Hepatocyte (in vitro differentiated cells): ENCODE measurements at regions not wholly inside any gene's neighbourhood (a gene's known extent, or its start where the extent isn't known, plus 50 kb on each side); places are given as distances from the start of the nearest gene placed in this dataset.

Source experiments
- DNase-seq: peaks from one replicate; pipeline ENCODE4 v3.0.0-alpha.2; 2016; ENCODE audit warnings: low spot score
- H2AFZ ChIP-seq: fragments of 200-600 bp; sonication (generic); 2 replicates; pipeline ENCODE4 v1.6.0; 2016; ENCODE audit warnings: antibody characterized with exemption, mild to moderate bottlenecking
- H3K27ac ChIP-seq: fragments of 200-600 bp; sonication (generic); 2 replicates; pipeline ENCODE4 v1.5.1; 2016; ENCODE audit warnings: mild to moderate bottlenecking
- H3K27me3 ChIP-seq: fragments of 200-600 bp; sonication (generic); 2 replicates; pipeline ENCODE4 v1.6.1; 2016
- H3K36me3 ChIP-seq: fragments of 200-600 bp; sonication (generic); replicated peaks from 2 replicates; pipeline ENCODE4 v1.5.1; 2016; ENCODE audit warnings: low read depth; ENCODE audit not compliant: insufficient read depth
- H3K4me1 ChIP-seq: fragments of 200-600 bp; sonication (generic); 2 replicates; pipeline ENCODE4 v1.5.1; 2016; ENCODE audit warnings: mild to moderate bottlenecking, moderate library complexity; ENCODE audit not compliant: insufficient read depth
- H3K4me2 ChIP-seq: fragments of 200-600 bp; sonication (generic); 2 replicates; pipeline ENCODE4 v1.6.0; 2016
- H3K4me3 ChIP-seq: fragments of 200-600 bp; sonication (generic); 2 replicates; pipeline ENCODE4 v1.5.1; 2016; ENCODE audit warnings: mild to moderate bottlenecking
- H3K79me2 ChIP-seq: fragments of 200-600 bp; sonication (generic); 2 replicates; pipeline ENCODE4 v1.6.0; 2017; ENCODE audit warnings: mild to moderate bottlenecking
- H3K9me2 ChIP-seq: fragments of 200-600 bp; sonication (generic); replicated peaks from 2 replicates; pipeline ENCODE4 v1.6.0; 2017; ENCODE audit warnings: mild to moderate bottlenecking; ENCODE audit not compliant: insufficient read depth
- H3K9me3 ChIP-seq: fragments of 200-600 bp; sonication (generic); 2 replicates; pipeline ENCODE4 v1.5.1; 2016; ENCODE audit warnings: low read depth, mild to moderate bottlenecking
- H4K20me1 ChIP-seq: fragments of 200-600 bp; sonication (generic); 2 replicates; pipeline ENCODE4 v1.6.0; 2016; ENCODE audit warnings: mild to moderate bottlenecking; ENCODE audit not compliant: insufficient read depth, poor library complexity, severe bottlenecking
- CTCF ChIP-seq: fragments of 200-600 bp; sonication (generic); IDR thresholded peaks from 2 replicates; pipeline ENCODE4 v1.5.1; 2016; ENCODE audit warnings: antibody characterized with exemption, mild to moderate bottlenecking; ENCODE audit not compliant: poor library complexity
- EZH2 ChIP-seq: fragments of 200-600 bp; sonication (generic); IDR thresholded peaks from 2 replicates; pipeline ENCODE4 v1.6.1; 2016; ENCODE audit warnings: antibody characterized with exemption, mild to moderate bottlenecking, borderline replicate concordance
- EZH2phosphoT487 ChIP-seq: fragments of 200-600 bp; sonication (generic); IDR thresholded peaks from one replicate; pipeline ENCODE4 v1.6.1; 2018; ENCODE audit warnings: antibody characterized with exemption, mild to moderate bottlenecking, low read depth, moderate library complexity; ENCODE audit not compliant: unreplicated experiment, severe bottlenecking
- WGBS: methylation state at CpG from one replicate; pipeline ENCODE4 v1.1.6; 2016; ENCODE audit warnings: low lambda C conversion rate; ENCODE audit errors: missing lambda C conversion rate; 5-methylcytosine and 5-hydroxymethylcytosine counted together

DNA sequence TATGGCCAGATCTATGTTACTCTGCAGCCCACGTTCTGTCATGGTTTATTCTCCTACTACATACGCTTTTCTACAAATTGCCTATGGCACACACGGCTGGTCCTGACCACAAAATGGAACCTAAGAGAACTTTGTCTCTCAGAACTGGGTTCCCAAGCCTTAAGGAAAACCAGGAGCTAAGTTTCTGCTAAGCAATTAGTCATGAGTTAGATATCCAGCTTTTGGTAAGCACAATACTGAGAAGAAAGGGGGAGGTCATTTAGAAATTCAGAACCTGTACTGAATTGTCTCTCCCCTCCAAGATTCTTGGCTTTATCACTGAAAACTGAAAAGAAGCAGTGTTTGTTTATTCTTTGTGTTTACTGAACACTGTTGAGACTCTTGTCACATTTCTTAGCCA, 283.5 kb upstream of the TANK start:
- Histone ChIP-seq H3K4me1 (no peaks in the 10 kb centered on the region), H3K27me3 (no peaks in the 10 kb centered on the region), H3K4me2 (no peak overlapping the region), H3K9me2 (no peaks in the 10 kb centered on the region), H4K20me1 (no peaks in the 10 kb centered on the region), H2AFZ (no peak overlapping the region), H3K79me2 (no peaks in the 10 kb centered on the region), H3K36me3 (no peaks in the 10 kb centered on the region), H3K27ac (no peak overlapping the region), H3K9me3 (no peaks in the 10 kb centered on the region), H3K4me3 (no peak overlapping the region)
- TF ChIP-seq CTCF, result no peak
- no peak for TF ChIP-seq EZH2
- WGBS, result 83% methylated on average over 3 of the region's 3 CpGs
- no peak for DNase-seq

GRCh38 chr2:160878618-160879017, 281.6 kb upstream of the TANK start:
- TF ChIP-seq CTCF (no peak), EZH2 (no peak), EZH2phosphoT487 (no peak)
- Histone ChIP-seq H3K4me2 (no peak overlapping the region), H3K79me2 (no peaks in the 10 kb centered on the region)

DNA sequence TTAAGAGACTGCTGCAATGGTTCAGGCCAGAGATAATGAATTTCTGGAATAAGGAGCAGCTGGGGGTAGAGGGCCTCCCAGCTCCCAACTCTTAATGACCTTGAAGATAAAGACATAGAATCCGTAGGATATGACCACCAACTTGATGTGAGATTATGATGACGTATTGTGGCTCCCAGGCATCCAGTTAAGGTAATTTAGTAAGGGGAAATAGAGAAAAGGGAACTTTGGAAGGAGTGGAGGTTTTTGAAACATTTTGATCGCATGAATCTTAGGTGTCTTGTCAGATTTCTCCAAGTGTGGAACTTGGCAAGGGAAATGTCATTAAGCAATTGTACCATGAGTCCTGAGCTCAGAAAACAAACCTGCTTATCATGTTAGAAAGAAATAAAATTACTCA, 277.3 kb upstream of the TANK start:
- H3K79me2 ChIP-seq, result no peaks in the 10 kb centered on the region
- no peak overlapping the region for H3K4me2 ChIP-seq
- WGBS, result 81% methylated on average over 3 of the region's 3 CpGs
- no peaks in the 10 kb centered on the region for H4K20me1 ChIP-seq
- H3K36me3 ChIP-seq, result no peaks in the 10 kb centered on the region
- H3K27me3 ChIP-seq, result no peaks in the 10 kb centered on the region
- H3K27ac ChIP-seq, result no peak overlapping the region
- no peak overlapping the region for H3K4me3 ChIP-seq
- H3K9me3 ChIP-seq, result no peaks in the 10 kb centered on the region
- no peak for DNase-seq
- H3K9me2 ChIP-seq, result no peaks in the 10 kb centered on the region
- no peaks in the 10 kb centered on the region for H3K4me1 ChIP-seq
- H2AFZ ChIP-seq, result no peak overlapping the region
- TF ChIP-seq EZH2 (no peak), CTCF (no peak), EZH2phosphoT487 (no peak)

More at GRCh38 chr2:160878618-160879017, 281.6 kb upstream of the TANK start:
- no peak for DNase-seq
- Histone ChIP-seq H3K27ac (no peak overlapping the region), H3K36me3 (no peaks in the 10 kb centered on the region), H3K9me2 (no peaks in the 10 kb centered on the region), H3K27me3 (no peaks in the 10 kb centered on the region), H2AFZ (no peak overlapping the region), H4K20me1 (no peaks in the 10 kb centered on the region), H3K9me3 (no peaks in the 10 kb centered on the region), H3K4me1 (no peaks in the 10 kb centered on the region), H3K4me3 (no peak overlapping the region)

DNA sequence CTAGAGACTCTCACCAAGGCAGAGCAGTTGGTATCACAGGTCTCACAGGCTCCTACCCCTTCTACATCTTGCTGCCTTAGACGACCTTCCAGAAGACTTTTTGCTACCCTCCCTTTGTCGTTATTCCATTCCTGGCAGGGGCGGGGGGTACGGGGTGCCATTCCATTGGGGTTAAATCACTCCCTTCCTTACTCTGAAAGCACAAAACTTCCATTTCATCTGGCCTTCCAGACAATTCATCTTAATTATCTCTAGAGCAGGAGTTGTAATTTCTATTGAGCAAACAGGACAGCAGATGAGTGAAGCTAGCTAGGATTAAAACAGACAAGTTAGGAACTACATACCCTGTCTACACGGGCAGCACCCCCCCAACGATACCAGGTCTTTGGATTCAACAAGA, 276.2 kb upstream of the TANK start:
- 90% methylated on average over 6 of the region's 6 CpGs for WGBS
- no peak overlapping the region for H3K27ac ChIP-seq
- no peak for DNase-seq

More for the DNA sequence above, 276.2 kb upstream of the TANK start:
- H3K4me2 ChIP-seq, result no peak overlapping the region
- H3K27me3 ChIP-seq, result no peaks in the 10 kb centered on the region
- H3K9me3 ChIP-seq, result no peaks in the 10 kb centered on the region
- H3K4me3 ChIP-seq, result no peak overlapping the region
- no peak overlapping the region for H2AFZ ChIP-seq
- H3K36me3 ChIP-seq, result no peaks in the 10 kb centered on the region
- H3K4me1 ChIP-seq, result no peaks in the 10 kb centered on the region
- no peaks in the 10 kb centered on the region for H3K9me2 ChIP-seq
- no peaks in the 10 kb centered on the region for H3K79me2 ChIP-seq
- TF ChIP-seq EZH2phosphoT487, result no peak
- no peak for TF ChIP-seq EZH2
- TF ChIP-seq CTCF, result no peak
- H4K20me1 ChIP-seq, result no peaks in the 10 kb centered on the region
